GM18519 (cell line): ENCODE measurements at regions not wholly inside any gene's neighbourhood (a gene's known extent, or its start where the extent isn't known, plus 50 kb on each side); places are given as distances from the start of the nearest gene placed in this dataset.
"Not testable (repeated sequence)": the region's sequence is repeated elsewhere in the genome, so short reads cannot be mapped to it uniquely, and the experiment has no call there.

Source experiments
- ATAC-seq: cut with Tn5 transposase; IDR thresholded peaks from one replicate; pipeline ENCODE4 v1.9.1; 2021; ENCODE audit warnings: mild to moderate bottlenecking, moderate library complexity; ENCODE audit not compliant: unreplicated experiment, low FRiP score

DNA sequence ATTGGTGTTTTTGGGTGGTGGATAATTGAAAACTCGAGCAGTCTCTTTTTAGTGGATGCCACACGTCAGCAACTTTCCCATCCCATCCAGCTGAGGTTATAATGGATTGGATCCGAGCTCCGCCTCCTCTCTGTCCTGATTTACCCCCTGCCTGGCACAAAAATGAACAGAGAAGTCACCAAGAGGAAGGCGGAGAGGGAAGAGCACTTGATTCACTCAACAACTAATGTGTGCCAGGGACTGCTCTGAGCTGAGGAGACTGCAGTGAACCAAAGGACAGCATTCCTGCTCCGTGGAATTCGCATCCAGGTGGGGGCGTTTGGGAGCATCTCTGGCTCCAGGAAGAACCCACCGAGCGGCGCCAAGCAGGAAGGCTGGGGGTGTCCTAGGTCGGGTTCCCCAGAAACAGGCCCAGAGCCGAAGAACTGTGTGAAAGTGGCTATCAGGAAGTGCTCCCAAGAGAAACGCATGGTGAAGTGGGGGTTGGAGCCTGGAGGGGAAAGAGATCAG lies 95.8 kb upstream of the NAA20 start:
- no peak for ATAC-seq

DNA sequence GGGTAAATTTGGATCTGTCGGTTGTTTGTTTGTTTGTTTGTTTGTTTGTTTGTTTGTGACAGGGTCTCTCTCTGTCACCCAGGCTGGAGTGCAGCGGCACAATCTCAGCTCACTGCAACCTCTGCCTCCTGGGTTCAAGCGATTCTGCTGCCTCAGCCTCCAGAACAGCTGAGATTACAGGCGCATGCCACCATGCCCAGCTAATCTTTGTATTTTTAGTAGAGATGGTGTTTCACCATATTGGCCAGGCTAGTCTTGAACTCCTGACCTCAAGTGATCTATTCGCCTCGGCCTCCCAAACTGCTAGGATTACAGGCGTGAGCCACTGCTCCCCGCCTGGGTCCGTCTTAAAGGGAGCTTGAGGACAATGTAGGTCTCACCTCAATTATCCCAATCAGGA lies 95.3 kb upstream of the NAA20 start:
- ATAC-seq, result not testable (repeated sequence)

DNA sequence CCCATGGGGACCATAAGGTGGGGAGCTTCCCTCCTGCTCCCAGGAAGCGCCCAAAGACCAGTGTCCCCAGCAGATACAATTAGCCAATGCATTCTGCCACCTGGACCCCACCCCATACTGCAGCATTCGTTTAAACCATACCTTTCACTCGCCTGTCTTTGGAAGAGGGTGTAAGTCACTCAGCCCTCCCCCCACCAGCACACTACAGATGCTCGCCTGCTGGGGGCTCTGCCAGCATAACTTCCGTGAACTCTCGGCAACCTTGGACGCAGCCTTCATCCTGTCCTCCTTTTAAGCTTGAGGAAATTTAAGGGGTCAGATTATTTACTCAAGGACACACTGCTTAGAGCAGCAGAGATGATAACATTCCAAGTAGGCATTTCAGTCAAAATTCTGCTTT lies 94.4 kb upstream of the NAA20 start:
- ATAC-seq, result no peak

DNA sequence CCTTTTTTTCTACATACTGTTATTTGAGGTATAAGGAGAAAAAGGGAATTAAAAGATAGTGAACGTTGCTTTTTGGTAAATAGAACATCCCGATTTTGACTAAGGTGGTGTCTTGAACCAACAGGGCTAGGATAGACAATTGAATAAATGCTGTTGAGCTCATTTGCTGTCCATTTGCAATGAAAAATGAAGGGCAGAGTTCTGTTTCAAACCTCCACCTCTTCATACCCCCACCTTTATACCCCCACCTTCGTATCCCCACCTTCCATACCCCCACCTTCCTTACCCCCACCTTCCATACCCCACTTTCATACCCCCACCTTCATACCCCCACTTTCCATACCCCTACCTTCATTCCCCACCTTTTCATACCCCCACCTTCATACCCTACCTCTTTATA lies 93.4 kb upstream of the NAA20 start:
- ATAC-seq, result no peak

DNA sequence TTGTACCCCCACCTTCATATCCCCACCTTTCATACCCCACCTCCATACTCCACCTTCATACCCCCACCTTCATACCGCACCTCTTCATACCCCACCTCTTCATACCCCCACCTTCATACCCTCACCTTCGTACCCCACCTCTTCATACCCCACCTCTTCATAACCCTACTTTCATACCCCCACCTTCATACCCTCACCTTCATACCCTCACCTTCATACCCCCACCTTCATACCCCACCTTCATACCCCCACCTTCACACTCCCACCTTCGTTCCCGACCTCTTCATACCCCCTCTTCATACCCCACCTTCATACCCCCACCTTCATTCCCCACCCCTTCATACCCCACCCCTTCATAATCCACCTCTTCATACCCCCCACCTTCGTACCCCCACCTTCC lies 92.9 kb upstream of the NAA20 start:
- ATAC-seq, result no peak

DNA sequence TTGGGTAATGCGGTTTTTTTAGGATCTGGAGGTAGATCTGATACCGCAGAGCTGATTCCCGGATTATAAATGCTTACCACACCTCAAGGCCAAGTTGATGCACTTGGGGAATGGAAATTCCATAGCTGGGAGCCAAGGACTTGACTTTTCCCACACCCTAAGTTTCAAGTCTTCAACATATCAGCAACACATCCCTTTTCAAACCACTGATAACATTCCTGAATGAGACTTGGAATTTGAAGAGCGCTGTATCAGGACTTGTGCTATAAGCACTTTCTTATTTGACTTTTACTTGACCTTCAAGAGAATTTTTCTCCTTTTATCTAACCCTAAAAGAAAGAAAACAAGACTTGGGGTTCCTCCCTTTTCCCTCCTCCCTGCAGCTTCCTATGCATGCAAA lies 90.6 kb upstream of the NAA20 start:
- ATAC-seq, result no peak

DNA sequence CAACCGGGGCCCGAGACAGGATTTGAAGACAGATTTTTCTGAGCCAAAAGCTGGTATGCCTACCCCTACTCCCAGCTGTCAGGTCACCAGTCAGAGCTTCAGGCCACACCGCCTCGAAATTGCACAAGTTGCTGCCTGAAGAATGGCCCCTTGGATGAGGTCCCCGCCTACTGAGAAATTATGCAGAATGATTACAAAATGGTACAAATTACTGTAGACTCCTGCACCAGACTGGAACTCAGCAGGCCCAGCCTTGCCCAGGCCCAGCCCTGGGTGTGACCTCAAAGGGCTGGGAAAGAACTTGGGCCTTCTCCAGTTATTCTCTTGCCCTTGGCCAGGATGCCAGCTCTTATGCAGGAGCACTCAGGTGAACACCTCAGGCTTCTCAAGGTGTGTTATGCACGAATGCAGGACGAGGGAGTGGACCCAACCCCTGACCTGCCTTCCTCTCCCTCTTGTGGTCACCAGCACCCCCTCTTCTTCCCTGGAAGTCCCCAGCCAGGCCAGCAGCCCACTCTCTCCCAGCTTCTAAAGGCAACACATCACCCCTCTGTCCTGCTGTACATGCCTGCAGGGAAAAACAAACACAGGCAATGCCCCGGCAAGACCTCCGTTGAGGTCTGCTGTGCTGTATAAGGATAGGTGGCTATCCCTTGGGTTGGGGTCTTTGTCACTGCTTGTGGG lies 88.7 kb upstream of the NAA20 start:
- ATAC-seq, result no peak

DNA sequence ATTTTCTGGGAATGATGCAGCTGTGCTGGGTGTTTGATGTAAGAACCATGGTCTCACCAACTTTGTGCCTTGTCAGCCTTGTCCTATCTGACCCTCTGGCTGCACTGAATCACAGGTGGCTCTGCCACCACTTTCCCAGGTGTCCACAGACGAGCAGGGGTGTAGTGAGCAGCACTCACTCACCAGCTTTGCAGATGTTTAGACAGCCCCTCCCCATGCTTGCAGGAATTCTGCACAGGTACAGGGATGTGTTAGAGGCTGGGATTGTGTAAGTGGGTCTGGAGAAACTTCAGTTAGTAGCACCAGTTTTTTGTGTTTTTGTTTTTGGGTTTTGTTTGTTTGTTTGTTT lies 88.2 kb upstream of the NAA20 start:
- ATAC-seq, result no peak

DNA sequence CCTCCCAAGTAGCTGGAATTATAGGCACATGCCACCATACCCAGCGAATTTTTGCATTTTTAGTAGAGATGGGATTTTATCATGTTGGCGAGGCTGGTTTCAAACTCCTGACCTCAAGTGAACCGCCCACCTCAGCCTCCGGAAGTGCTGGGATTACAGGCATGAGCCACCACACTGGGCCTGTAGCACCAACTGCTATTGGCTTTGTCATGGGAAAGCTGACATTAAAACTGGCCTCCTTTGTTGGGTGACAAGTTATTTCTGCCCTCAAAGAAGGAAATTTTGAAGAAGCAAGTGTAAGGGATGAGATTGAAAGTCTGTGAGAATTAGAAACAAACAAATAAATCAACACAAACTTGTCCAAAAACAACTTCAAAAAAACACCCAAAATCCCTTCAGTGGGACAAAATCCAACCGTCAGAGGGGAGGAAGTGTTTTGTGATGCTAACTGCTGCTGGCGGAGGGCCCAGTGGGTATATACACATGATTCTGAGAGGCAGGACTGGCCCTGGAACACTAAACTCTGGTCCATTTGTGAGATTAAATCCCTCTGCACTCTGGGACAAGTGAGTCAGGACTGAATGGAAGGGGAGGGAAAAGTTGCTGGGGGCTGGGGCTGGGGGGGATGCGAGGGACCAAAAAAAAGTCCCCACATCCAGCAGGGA lies 87.5 kb upstream of the NAA20 start:
- no peak for ATAC-seq

DNA sequence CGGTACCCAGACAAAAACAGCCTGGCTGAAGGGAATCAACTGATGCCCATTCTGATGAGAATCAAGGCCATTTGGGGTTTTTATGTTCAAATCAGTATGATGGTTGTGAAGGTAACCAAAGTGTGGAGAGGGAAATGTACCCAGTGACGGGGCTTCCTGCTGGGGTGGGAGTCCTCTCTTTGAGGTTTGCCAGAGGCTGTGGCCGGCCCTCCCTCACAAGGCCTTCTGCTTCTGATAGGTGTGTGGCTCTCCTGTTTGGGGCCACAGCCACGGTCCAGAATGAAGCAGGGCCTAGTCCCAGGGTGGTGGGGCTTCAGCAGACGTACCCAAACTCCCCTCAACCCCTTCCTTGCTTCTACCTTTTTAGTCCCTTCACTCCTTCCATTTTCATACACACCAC lies 86.7 kb upstream of the NAA20 start:
- ATAC-seq, result no peak

DNA sequence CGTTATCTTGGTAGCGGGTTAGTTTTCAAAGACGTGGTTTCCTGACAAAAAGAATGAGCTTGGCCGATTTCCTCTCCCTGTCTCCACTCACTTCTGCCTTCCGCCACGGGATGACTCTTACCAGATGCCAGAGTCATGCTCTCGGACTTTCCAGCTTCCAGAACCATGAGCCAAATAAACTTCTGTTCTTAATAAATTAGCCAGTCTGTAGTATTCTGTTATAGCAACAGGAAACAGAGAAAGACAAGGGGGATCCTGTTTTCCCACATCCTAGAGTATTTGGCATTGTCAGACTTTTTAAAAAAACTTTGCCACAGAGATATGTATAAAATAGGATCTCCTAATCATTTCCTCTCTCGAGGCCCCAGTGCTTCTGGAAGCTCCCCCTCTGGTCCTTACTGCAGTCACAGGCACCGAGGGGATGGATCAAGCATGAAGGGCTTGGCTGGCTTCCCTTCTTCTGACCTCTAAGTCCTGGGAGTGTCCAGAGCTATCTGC lies 84.9 kb upstream of the NAA20 start:
- no peak for ATAC-seq

DNA sequence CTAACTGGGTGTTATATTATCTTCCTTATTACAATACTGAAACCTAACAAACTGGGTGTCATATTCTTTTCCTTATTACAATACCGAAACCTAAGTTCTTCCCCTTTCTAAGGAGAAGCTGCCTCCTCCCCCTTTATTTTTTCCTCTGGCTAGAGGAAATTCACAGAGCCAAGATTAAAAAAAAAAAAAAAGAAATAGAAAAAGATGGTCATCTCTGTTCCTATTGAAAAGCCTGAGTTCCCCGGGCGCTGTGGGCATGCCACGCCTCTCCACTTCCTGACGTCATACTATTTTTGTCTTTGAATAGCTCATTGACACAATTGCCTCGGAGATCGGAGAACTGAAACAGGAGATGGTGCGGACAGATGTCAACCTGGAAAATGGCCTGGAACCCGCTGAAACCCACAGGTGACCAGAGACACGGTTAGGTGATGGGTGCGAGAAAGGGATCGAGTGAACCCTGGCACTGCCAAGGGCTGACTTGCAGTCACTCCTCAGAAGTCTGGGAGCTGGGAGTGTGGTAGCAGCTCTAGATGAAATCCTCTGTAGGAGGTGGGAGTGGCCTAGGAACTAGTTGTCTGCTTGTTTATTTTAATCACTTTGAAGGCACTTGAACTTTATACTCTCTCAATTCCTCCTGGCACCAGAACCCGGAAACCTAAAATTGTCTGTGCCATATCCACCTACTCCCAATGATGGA lies 82.2 kb upstream of the NAA20 start:
- no peak for ATAC-seq

DNA sequence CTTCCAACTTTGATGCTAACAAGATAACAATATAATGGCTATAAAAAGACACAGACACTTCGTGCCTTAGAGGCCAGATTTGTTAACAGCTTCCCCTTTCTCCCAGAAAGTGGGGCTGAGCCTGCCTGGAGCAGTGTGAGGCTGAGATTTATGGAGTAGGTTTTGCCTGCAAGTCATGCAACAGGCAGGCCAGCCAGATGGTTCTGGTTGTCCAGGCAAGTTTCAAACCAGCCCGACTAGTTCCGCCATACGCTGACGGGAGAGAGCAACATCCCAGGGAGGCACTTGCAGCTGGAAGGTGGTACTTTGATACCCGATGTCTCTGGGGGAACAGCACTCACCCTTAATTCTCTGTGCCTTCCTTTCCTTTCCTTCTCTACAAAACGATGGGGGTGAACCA lies 81.3 kb upstream of the NAA20 start:
- no peak for ATAC-seq

DNA sequence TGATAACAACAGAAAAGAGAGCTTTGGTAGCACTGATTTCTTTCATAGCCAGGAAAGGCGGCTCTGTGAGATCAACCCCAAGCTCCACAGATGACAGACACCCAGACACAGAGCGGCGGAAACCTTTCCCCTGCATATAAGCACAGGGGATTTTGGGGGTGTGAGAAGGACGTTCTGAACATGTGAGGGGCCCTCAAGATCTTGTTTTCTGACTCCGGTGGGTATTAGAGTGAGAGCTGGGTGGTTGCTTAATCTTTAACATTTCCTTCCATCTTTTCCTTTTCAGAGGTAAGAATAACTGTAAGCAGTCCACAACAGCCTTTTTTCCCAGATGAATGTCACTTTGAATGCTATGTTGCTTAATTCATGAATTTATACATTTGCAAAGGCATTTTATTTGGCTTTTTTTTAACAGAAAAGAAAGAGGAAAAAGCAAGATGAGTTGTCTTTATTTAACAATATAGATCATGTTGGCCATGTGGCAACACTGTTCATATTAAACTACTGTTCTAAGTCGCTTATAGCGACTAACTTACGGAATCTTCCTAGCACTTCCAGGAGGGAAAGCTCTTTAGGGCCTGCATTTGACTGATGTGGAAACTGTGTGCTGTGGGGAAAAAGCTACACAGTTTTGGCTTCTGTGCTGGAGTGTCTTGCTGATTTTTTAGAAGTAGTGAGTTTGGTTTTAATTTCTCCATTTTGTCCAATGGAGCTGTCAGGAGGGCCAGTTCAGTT lies 80.5 kb upstream of the NAA20 start:
- ATAC-seq, result no peak

DNA sequence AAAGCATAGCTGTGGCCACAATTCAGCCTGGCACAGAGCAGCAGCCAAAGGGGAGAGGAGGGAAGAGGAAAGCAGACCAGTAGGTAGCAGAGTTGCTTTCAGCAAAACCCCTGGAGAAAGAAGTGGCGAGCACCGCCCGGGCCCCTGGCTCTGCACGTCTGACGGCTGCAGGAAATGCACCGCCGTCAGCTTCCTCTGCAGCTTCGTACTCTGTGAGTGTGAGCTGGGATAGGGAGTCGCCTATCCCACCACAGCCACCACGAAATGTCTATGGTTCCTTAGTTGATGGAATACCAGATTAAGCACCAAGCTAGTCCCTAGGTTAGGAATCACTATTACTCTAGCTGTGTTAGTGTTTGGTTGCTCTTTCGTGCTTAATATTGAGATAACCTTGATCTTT lies 79.9 kb upstream of the NAA20 start:
- peak; percentile 10 for ATAC-seq

DNA sequence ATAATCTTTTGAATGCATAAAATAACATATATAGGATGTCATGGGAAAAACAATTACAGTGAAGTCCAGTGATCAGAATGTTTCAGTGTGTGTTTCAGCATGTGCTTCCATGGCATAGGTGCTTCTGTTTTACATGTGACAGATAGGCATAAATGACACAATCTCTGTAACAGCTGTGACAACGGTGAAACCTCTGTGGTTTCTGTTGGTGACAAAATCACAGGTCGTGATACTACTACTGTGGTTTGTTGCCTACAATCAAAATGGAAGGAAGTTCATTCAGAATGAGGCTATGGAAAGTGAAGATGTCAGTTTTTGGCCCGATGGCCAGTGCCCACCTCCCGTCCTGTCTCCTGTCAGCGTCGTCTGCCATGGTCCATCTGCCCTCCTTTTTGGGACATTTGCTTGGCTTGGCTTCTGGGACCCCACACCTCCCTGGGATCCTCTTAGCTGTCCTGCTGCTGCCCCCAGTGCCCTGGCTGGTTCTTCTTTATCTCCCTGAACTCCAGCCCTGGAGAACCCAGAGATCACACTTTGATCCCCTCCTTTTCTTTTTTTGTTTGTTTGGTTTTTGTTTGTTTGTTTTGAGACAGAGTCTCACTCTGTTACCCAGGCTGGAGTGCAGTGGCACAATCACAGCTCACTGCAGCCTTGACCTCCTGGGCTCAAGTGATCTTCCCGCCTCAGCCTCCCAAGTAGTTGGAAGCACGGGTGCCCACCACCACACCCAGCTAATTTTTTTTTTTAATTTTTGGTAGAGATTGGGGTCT lies 79.3 kb upstream of the NAA20 start:
- peak; percentile 86 for ATAC-seq

DNA sequence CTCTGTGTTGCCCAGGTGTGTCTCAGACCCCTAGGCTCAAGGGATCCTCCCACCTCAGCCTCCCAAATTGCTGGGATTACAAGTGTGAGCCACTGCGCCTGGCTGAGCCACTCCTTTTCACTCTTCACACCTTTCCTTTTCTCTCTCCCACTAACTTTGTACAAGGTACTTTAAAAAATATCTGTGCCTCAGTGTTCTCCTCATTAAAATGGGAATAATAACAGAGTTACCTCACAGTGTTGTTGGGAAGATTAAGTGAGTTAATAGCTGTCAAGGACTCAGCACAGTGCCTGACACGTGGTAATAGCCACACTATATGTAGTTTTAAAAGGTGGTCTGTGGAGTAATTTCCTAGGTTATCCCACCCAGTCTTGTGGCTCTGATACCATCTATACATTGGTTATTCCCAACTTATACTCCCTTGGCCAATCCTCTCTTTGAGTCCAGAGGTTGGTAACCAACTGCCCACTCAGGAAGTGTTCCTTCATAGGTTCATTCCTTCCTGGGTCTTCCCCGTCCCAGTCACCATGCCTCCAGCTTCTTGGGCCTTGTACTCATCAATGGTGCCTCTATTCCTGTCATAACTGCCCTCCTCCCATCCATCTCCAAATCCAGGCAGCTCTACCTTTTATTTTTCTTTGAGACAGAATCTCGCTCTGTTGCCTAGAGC lies 78.6 kb upstream of the NAA20 start:
- no peak for ATAC-seq

DNA sequence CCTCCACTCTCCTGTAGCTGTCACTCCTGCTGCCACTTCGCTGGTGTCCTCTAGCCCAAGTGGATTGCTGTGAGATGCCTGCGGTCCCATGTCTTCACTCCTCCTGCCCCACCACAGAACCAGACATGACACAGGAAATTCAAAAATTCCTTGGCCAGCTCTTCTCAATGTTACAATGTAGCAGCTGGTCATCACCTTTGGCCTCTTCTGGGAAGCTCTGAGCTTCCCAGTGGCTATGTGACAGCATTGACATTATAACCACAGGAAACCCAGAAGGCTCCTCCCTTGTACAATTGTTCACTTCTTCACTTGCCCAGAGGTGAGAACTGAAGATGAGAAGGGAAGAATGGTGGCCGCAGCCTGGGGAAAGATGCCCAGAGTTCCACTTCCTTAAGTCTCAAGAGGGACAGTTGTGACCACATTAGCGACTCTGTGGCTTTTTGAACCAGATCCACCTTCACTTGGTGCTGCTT lies 76.1 kb upstream of the NAA20 start:
- no peak for ATAC-seq

DNA sequence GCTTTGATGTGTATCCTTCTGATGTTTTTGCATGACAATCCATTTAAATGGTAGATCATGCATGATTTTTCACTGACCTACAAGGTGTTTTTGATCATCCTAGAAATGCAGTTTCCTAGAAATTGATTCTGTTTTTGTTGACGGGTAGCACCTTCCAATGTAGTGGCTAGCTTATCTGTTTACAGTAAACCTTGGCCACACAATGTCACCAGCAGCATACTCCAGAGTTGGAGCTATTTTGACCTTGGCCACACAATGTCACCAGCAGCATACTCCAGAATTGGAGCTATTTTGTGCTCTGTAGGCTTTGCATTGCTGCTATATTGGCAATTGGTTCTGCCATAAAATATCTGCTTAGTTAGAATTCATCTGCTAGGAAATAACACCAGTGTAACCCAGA lies 74.6 kb upstream of the NAA20 start:
- no peak for ATAC-seq
